ENCODE measurements at regions not wholly inside any gene's neighbourhood (a gene's known extent, or its start where the extent isn't known, plus 50 kb on each side); places are given as distances from the start of the nearest gene placed in this dataset.

DNA sequence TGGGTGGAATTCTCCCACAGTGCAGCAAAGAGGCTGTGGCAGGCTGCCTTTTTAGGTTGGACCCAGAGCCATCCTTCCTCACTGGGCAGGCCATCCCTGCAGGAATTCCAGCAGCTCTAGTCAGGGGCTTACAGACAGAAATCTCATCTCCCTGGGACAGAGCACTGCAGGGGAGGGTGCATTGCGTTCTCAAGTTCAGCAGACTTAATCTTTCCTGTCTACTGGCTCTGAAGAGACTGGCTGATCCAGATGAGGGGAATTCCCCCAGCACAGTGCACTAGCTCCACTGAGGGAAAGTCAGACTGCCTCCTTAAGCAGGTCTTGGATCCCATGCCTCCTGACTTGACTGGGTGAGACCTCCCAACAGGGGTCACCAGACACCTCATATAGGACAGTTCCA is 899.7 kb upstream of the VRK2 start:
- CTCF ChIA-PET: no interaction called here
- Histone ChIP-seq H3K4me1 (ENCODE audit: control insufficient read depth in 2 of 2, insufficient read depth in 2 of 2, low read length in 2 of 2) (no peaks in the 10 kb centered on the region), H3K36me3 (ENCODE audit: control insufficient read depth in 2 of 3, insufficient read depth in 3 of 3, low read length in 3 of 3) (no peaks in the 10 kb centered on the region), H3K27me3 (ENCODE audit: control insufficient read depth in 2 of 2, insufficient read depth in 2 of 2, low read length in 2 of 2) (no peaks in the 10 kb centered on the region), H3K9me3 (ENCODE audit: control insufficient read depth in 2 of 3, low read length in 3 of 3) (peaks cover 0 to 12% (median 0%) of the 10 kb centered on the region in 3 experiments), H3K4me3 (ENCODE audit: low read length) (no peak overlapping the region), H3K27ac (ENCODE audit: low read depth, low read length) (no peak overlapping the region)
- Mint-ChIP-seq H3K4me1 (no peaks in the 10 kb centered on the region), H3K27ac (no peak overlapping the region), H3K27me3 (no peaks in the 10 kb centered on the region), H3K9me3 (peaks cover 4 to 52% (median 30%) of the 10 kb centered on the region in 11 donors), H3K4me3 (no peak overlapping the region), H3K36me3 (no peaks in the 10 kb centered on the region)
- intact Hi-C loops (cut with micrococcal nuclease): no loop called here
- POLR2A ChIA-PET: no interaction called here
- DNase-seq (no peak), ATAC-seq (no peak)

DNA sequence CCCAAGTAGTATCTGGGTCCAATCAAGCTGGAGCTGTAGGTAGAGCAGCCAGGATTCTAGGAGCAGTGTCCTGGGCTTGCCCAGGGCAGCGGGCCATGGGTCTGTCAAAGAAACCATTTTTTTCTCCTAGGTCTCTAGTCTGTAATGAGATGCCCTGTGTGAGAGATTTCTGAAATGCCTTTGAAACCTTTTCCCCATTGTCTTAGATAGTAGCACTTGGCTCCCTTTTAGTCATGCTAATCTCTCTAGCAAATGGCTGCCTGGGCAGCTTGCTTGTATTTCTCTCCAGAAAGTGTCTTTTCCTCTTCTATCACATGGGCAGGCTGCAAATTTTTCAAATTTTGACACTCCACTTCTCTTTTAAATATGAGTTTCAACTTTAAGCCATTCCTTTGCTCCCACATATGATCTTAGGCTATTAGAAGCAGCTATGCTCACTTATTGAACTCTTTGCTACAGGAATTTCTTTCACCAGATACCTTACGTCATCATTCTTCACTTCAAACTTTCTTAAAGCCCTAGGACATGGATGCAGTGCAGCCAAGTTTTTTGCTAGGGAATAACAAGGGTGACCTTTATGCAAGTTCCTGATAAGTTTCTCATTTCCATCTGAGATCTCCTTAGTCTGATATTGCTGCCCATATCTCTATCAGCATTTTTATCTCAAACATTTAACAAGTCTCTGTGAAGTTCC is 890.2 kb upstream of the VRK2 start:
- no peak overlapping the region for H3K27ac ChIP-seq (ENCODE audit: low read depth, low read length)
- Mint-ChIP-seq H3K27ac (no peak overlapping the region), H3K4me3 (no peak overlapping the region), H3K27me3 (no peaks in the 10 kb centered on the region), H3K4me1 (no peaks in the 10 kb centered on the region), H3K36me3 (no peaks in the 10 kb centered on the region), H3K9me3 (peaks cover 1 to 25% (median 14%) of the 10 kb centered on the region in 11 donors)
- H3K9me3 ChIP-seq (ENCODE audit: control insufficient read depth in 2 of 3, low read length in 3 of 3): peaks cover 0 to 4% (median 0%) of the 10 kb centered on the region in 3 experiments
- H3K4me3 ChIP-seq (ENCODE audit: low read length): no peak overlapping the region
- no peaks in the 10 kb centered on the region for H3K36me3 ChIP-seq (ENCODE audit: control insufficient read depth in 2 of 3, insufficient read depth in 3 of 3, low read length in 3 of 3)
- H3K27me3 ChIP-seq (ENCODE audit: control insufficient read depth in 2 of 2, insufficient read depth in 2 of 2, low read length in 2 of 2): no peaks in the 10 kb centered on the region
- H3K4me1 ChIP-seq (ENCODE audit: control insufficient read depth in 2 of 2, insufficient read depth in 2 of 2, low read length in 2 of 2): no peaks in the 10 kb centered on the region
- intact Hi-C loops (cut with micrococcal nuclease): no loop called here
- ATAC-seq (no peak), DNase-seq (no peak)
- POLR2A ChIA-PET: no interaction called here
- CTCF ChIA-PET: no interaction called here

GRCh38 chr2:57160976-57161375 is 885.6 kb upstream of the VRK2 start:
- no peak overlapping the region for H3K27ac Mint-ChIP-seq
- no peaks in the 10 kb centered on the region for H3K27me3 Mint-ChIP-seq
- POLR2A ChIA-PET: no interaction called here
- no peaks in the 10 kb centered on the region for H3K36me3 Mint-ChIP-seq
- no peak overlapping the region for H3K27ac ChIP-seq (ENCODE audit: low read depth, low read length)
- no peaks in the 10 kb centered on the region for H3K4me1 ChIP-seq (ENCODE audit: control insufficient read depth in 2 of 2, insufficient read depth in 2 of 2, low read length in 2 of 2)
- H3K9me3 ChIP-seq (ENCODE audit: control insufficient read depth in 2 of 3, low read length in 3 of 3): peaks cover 0 to 4% (median 0%) of the 10 kb centered on the region in 3 experiments
- peaks cover 1 to 24% (median 11%) of the 10 kb centered on the region in 11 donors for H3K9me3 Mint-ChIP-seq
- intact Hi-C loops (cut with micrococcal nuclease): no loop called here
- CTCF ChIA-PET: no interaction called here
- H3K4me3 ChIP-seq (ENCODE audit: low read length): no peak overlapping the region
- H3K4me3 Mint-ChIP-seq: no peak overlapping the region
- H3K4me1 Mint-ChIP-seq: no peaks in the 10 kb centered on the region
- no peak for ATAC-seq
- no peaks in the 10 kb centered on the region for H3K36me3 ChIP-seq (ENCODE audit: control insufficient read depth in 2 of 3, insufficient read depth in 3 of 3, low read length in 3 of 3)
- no peaks in the 10 kb centered on the region for H3K27me3 ChIP-seq (ENCODE audit: control insufficient read depth in 2 of 2, insufficient read depth in 2 of 2, low read length in 2 of 2)
- DNase-seq: no peak

- Mint-ChIP-seq H3K4me3 (no peak overlapping the region), H3K27ac (no peak overlapping the region), H3K4me1 (no peaks in the 10 kb centered on the region), H3K9me3 (peaks cover 0 to 21% (median 7%) of the 10 kb centered on the region in 11 donors), H3K36me3 (no peaks in the 10 kb centered on the region), H3K27me3 (no peaks in the 10 kb centered on the region)
- Histone ChIP-seq H3K9me3 (ENCODE audit: control insufficient read depth in 2 of 3, low read length in 3 of 3) (no peaks in the 10 kb centered on the region), H3K4me1 (ENCODE audit: control insufficient read depth in 2 of 2, insufficient read depth in 2 of 2, low read length in 2 of 2) (no peaks in the 10 kb centered on the region), H3K36me3 (ENCODE audit: control insufficient read depth in 2 of 3, insufficient read depth in 3 of 3, low read length in 3 of 3) (no peaks in the 10 kb centered on the region), H3K27ac (ENCODE audit: low read depth, low read length) (no peak overlapping the region), H3K4me3 (ENCODE audit: low read length) (no peak overlapping the region), H3K27me3 (ENCODE audit: control insufficient read depth in 2 of 2, insufficient read depth in 2 of 2, low read length in 2 of 2) (no peaks in the 10 kb centered on the region)
- ATAC-seq (no peak), DNase-seq (no peak)
- intact Hi-C loops (cut with micrococcal nuclease): no loop called here
- ChIA-PET CTCF (no interaction called here), POLR2A (no interaction called here)
Measured at GRCh38 chr2:57177176-57177575, 869.4 kb upstream of the VRK2 start.

DNA sequence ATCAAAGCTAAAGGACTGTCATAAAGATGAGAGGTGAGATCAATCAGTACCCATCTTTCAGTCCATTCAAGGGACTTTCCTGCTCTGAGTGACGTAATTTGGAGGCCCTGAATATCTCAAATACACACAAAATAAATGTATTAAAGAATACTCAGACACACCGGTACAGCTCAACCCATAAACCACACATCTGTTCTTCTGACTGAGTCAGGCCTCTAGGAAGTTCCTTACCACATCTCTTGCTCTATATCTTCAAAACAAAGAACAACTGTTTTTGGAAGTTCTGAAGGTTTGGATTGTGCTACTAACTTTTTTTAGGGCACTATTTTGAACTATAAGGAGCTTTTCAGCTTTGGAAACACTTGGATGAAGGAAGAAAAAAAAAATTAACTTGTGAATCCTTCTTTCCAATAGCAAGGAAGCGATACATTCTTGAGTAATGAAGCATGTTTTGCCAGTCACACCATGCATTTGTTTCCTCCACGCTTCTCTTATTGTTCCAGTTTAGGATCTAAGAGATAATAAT is 866.5 kb upstream of the VRK2 start:
- Histone ChIP-seq H3K9me3 (ENCODE audit: control insufficient read depth in 2 of 3, low read length in 3 of 3) (no peaks in the 10 kb centered on the region), H3K36me3 (ENCODE audit: control insufficient read depth in 2 of 3, insufficient read depth in 3 of 3, low read length in 3 of 3) (no peaks in the 10 kb centered on the region), H3K4me3 (ENCODE audit: low read length) (no peak overlapping the region), H3K4me1 (ENCODE audit: control insufficient read depth in 2 of 2, insufficient read depth in 2 of 2, low read length in 2 of 2) (no peaks in the 10 kb centered on the region), H3K27me3 (ENCODE audit: control insufficient read depth in 2 of 2, insufficient read depth in 2 of 2, low read length in 2 of 2) (no peaks in the 10 kb centered on the region), H3K27ac (ENCODE audit: low read depth, low read length) (no peak overlapping the region)
- no peak overlapping the region for H3K4me3 Mint-ChIP-seq
- intact Hi-C loops (cut with micrococcal nuclease): no loop called here
- ATAC-seq (no peak), DNase-seq (no peak)
- H3K27ac Mint-ChIP-seq: no peak overlapping the region
- CTCF ChIA-PET: no interaction called here
- no peaks in the 10 kb centered on the region for H3K27me3 Mint-ChIP-seq
- POLR2A ChIA-PET: no interaction called here
- no peaks in the 10 kb centered on the region for H3K36me3 Mint-ChIP-seq
- no peaks in the 10 kb centered on the region for H3K4me1 Mint-ChIP-seq
- H3K9me3 Mint-ChIP-seq: peaks cover 2 to 21% (median 4%) of the 10 kb centered on the region in 11 donors

GRCh38 chr2:57180678-57181077 is 865.9 kb upstream of the VRK2 start:
- no peak overlapping the region for H3K4me3 ChIP-seq (ENCODE audit: low read length)
- intact Hi-C loops (cut with micrococcal nuclease): no loop called here

GRCh38 chr2:57181315-57182038 is 865.1 kb upstream of the VRK2 start:
- POLR2A ChIA-PET: no interaction called here
- no peaks in the 10 kb centered on the region for H3K27me3 ChIP-seq (ENCODE audit: control insufficient read depth in 2 of 2, insufficient read depth in 2 of 2, low read length in 2 of 2)
- no peak for ATAC-seq
- CTCF ChIA-PET: no interaction called here
- Mint-ChIP-seq H3K36me3 (no peaks in the 10 kb centered on the region), H3K27me3 (no peaks in the 10 kb centered on the region), H3K4me3 (no peak overlapping the region), H3K27ac (no peak overlapping the region), H3K4me1 (no peaks in the 10 kb centered on the region), H3K9me3 (peaks cover 0 to 22% (median 6%) of the 10 kb centered on the region in 11 donors)
- H3K27ac ChIP-seq (ENCODE audit: low read depth, low read length): no peak overlapping the region
- intact Hi-C loops (cut with micrococcal nuclease): no loop called here
- H3K4me1 ChIP-seq (ENCODE audit: control insufficient read depth in 2 of 2, insufficient read depth in 2 of 2, low read length in 2 of 2): no peaks in the 10 kb centered on the region
- H3K4me3 ChIP-seq (ENCODE audit: low read length): no peak overlapping the region
- no peaks in the 10 kb centered on the region for H3K36me3 ChIP-seq (ENCODE audit: control insufficient read depth in 2 of 3, insufficient read depth in 3 of 3, low read length in 3 of 3)
- no peaks in the 10 kb centered on the region for H3K9me3 ChIP-seq (ENCODE audit: control insufficient read depth in 2 of 3, low read length in 3 of 3)
- DNase-seq: no peak

More at GRCh38 chr2:57180678-57181077, 865.9 kb upstream of the VRK2 start:
- Histone ChIP-seq H3K36me3 (ENCODE audit: control insufficient read depth in 2 of 3, insufficient read depth in 3 of 3, low read length in 3 of 3) (no peaks in the 10 kb centered on the region), H3K27ac (ENCODE audit: low read depth, low read length) (no peak overlapping the region), H3K27me3 (ENCODE audit: control insufficient read depth in 2 of 2, insufficient read depth in 2 of 2, low read length in 2 of 2) (no peaks in the 10 kb centered on the region), H3K4me1 (ENCODE audit: control insufficient read depth in 2 of 2, insufficient read depth in 2 of 2, low read length in 2 of 2) (no peaks in the 10 kb centered on the region), H3K9me3 (ENCODE audit: control insufficient read depth in 2 of 3, low read length in 3 of 3) (no peaks in the 10 kb centered on the region)
- peaks cover 0 to 22% (median 6%) of the 10 kb centered on the region in 11 donors for H3K9me3 Mint-ChIP-seq
- H3K4me1 Mint-ChIP-seq: no peaks in the 10 kb centered on the region
- no peak overlapping the region for H3K27ac Mint-ChIP-seq
- H3K27me3 Mint-ChIP-seq: no peaks in the 10 kb centered on the region
- DNase-seq (no peak), ATAC-seq (no peak)
- CTCF ChIA-PET: no interaction called here
- H3K36me3 Mint-ChIP-seq: no peaks in the 10 kb centered on the region
- POLR2A ChIA-PET: no interaction called here
- no peak overlapping the region for H3K4me3 Mint-ChIP-seq

All from naive thymus-derived CD4-positive, alpha-beta T cell (primary cell).